GM23338 (cell line): ENCODE measurements at regions not wholly inside any gene's neighbourhood (a gene's known extent, or its start where the extent isn't known, plus 50 kb on each side); places are given as distances from the start of the nearest gene placed in this dataset.

Experiments
- CREB1 ChIP-seq: fragments of 250-450 bp; sonication (Bioruptor Pico); IDR thresholded peaks from 2 replicates; pipeline ENCODE4 v1.5.0; 2020; ENCODE audit warnings: low read depth, mild to moderate bottlenecking, moderate library complexity
- CTCF ChIP-seq, 2 experiments: fragments of 200-600 bp in 1 of 2; sonication (generic) in 1 of 2; conservative IDR thresholded peaks; 2 replicates each; pipeline versions ENCODE4 v1.5.1 to v1.6.1; 2016 to 2017; ENCODE audit warnings: antibody characterized with exemption in 2 of 2, low read depth in 2 of 2, mild to moderate bottlenecking in 2 of 2, moderate library complexity in 1 of 2
- EZH2 ChIP-seq: fragments of 200-600 bp; sonication (generic); IDR thresholded peaks from one replicate; pipeline ENCODE4 v1.8.0; 2017; ENCODE audit warnings: antibody characterized with exemption, mild to moderate bottlenecking, low read depth; ENCODE audit not compliant: unreplicated experiment
- EZH2phosphoT487 ChIP-seq: fragments of 200-600 bp; sonication (generic); IDR thresholded peaks from one replicate; pipeline ENCODE4 v1.8.1; 2018; ENCODE audit warnings: antibody characterized with exemption; ENCODE audit not compliant: unreplicated experiment
- POLR2AphosphoS5 ChIP-seq: IDR thresholded peaks from 2 replicates; pipeline ENCODE4 v1.6.1; 2016; ENCODE audit warnings: antibody characterized with exemption, low read depth
- ZNF114 ChIP-seq: fragments of 250-450 bp; sonication (Bioruptor Pico); IDR thresholded peaks from 2 replicates; pipeline ENCODE4 v1.5.0; 2020; ENCODE audit warnings: mild to moderate bottlenecking, moderate library complexity

- TF ChIP-seq CTCF (conservative IDR thresholded peaks at IDR 0.05; ENCODE audit: low read depth in 2 of 2): no peak
- no peak for TF ChIP-seq CREB1 (CRISPR knock-in tag)
- no peak for TF ChIP-seq POLR2AphosphoS5
- no peak for TF ChIP-seq EZH2phosphoT487
- TF ChIP-seq EZH2: no peak
- TF ChIP-seq ZNF114 (CRISPR knock-in tag): no peak
Measured at GRCh38 chr2:12196495-12196894, 450.1 kb downstream of the LPIN1 start.
